NOMO-1 treated with dmso at 0.1 percent for 144 hours (cell line): ENCODE measurements at regions not wholly inside any gene's neighbourhood (a gene's known extent, or its start where the extent isn't known, plus 50 kb on each side); places are given as distances from the start of the nearest gene placed in this dataset.
"Not testable (repeated sequence)": the region's sequence is repeated elsewhere in the genome, so short reads cannot be mapped to it uniquely, and the experiment has no call there.

ENCODE experiments used
- DNase-seq: peaks from one replicate; lab custom pipeline; 2025; ENCODE audit not compliant: unreplicated experiment; lab: John Stamatoyannopoulos, UW

DNA sequence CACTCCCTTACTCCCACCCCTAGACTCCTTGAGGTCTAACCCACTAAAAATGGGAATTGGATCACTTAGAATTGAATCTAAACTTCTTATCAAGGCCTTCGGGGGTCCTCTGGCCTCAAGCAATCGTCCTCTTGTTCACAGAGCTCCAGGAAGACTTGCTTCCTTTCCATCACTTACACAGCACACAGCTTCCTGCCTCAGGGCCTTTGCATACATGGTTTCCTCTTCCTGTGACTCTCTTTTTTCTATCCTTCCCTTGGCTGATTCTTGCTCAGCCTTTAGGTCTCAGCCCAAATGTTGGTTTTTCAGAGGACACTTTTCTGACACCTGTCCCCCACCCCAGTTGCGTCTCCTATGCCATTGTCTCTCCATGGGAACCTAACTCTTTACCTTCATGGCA, 50.0 kb upstream of the ALDH1B1 start:
- no peak for DNase-seq

DNA sequence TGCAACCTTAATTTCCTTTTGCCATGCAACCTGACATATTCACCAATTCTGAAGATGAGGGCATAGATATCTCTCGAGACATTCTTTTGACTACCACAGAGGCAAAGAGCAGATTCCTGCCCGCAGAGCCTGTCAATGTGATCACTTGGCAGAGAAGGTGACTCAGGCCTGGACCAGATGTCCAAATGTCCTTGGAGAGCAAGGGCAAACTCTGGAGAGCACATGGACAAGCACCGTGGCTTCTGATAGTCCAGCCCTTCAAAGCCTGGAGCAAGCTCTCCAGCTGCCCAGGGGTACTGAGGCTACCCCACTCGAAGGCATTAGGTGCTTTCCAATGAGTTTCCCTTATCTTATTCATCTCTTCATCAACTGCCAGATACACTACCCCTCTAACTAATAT, 50.4 kb upstream of the ALDH1B1 start:
- DNase-seq: no peak

DNA sequence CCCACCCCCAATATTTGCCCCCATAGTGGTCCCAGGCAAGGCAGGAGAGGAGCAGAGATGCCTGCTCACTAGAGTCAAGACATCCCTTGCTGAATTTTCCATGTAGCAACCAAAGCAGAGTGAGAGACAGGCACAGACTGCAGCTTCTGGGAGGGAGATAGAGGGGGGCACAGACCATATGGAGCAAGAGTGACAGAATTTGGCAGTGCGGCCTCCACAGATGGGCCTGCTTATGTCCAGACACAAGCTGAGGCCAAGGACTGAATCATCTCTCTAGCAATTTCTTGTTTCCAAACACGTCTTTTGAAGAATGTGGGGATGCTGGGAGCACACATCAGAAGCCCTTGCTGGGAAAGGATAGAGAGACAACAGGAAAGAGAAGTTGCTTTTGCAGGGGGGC, 53.0 kb upstream of the ALDH1B1 start:
- no peak for DNase-seq

DNA sequence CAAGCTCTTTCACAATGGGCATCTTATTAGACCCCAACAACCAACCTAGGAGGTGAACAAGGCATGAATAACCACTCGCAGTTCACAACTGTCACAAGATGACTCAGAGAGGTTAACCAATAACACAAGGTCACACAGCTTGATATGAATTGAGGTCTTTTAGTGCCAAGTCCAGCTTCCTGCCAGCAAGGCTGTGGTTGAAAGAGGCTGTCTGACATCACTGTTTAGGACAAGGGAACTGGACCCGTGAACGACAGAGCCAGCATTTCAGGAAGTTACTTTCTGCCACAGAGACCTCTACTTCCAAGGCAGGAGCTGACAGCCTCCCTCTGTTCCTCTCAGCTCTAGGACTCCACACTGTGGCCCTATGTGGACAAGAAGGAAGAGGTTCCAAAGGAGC, 53.4 kb upstream of the ALDH1B1 start:
- no peak for DNase-seq

DNA sequence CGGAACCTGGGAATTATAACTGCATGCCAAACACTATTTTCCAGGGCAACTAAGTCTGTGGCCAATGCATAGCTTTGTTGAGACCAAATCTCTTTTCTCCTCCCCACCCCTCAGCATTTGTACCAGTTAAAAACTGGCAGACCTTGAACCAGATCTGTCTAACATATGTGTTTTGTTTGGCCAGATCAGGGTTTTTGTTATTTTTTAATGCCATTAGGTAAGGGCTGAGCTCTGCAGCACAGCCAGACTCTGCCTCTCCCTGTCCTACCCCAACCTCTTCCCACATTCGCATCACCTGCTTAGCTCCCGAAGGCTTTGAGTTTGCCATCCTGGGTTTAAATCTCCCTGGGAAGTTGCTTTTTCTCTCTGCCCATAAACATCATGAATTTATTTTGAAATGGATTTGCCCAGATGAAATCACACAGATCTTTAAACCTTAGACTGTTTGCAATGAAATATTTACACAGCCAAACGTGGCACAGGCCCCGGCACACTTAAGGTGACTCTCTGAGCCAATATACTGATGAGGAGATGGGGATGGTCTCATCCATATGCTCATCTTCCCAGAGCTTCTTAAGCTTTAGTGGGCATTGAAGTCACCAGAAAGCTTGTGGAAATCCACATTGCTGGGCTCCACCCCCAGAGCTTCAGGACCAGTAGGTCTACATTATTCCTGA, 54.0 kb upstream of the ALDH1B1 start:
- no peak for DNase-seq

DNA sequence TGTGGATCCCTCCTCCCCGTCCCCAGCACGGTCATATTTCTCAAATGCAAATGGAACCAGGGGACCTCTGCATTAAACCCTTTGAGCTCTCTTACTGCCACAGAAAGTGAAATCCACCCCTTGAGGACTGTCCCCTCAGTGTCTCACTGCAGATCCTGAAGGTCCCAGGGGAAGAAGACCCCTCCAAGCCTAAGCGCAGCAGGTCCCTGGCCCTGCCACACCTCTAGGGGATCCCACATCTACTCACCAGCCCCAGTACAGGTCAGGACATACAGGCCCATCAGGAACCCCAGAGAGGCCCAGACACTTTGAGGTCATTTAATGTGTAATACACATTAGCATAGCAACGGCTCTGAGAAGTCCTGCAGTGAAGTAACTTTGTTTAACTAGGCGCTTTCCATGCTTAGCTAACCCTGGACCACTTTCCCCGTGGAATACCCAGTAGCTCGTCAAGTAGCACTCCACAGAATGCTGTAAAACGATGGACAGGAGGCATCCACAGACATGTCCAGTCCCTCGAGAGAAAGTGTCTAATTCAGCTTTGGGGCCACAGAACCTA, 54.7 kb upstream of the ALDH1B1 start:
- no peak for DNase-seq

DNA sequence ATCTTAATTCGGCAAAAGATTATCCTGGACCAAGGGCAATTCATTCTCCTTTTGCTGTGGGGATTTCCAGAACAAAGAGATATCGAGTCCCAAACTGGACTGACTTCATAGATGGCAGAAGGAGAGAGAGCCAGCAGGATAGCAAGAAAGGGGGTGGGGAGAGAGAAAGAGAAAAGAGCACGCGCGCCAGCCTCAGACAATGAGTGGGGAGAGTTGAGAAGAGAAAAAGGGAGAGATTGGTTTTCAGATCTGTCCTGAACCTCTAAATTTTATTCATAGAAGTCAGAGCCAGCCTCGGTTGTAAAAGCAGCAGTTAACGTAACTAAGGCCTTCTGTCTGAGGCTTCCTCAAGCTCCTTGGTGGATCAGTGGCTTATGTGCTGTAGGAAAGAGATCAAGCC, 55.3 kb upstream of the ALDH1B1 start:
- DNase-seq: no peak

DNA sequence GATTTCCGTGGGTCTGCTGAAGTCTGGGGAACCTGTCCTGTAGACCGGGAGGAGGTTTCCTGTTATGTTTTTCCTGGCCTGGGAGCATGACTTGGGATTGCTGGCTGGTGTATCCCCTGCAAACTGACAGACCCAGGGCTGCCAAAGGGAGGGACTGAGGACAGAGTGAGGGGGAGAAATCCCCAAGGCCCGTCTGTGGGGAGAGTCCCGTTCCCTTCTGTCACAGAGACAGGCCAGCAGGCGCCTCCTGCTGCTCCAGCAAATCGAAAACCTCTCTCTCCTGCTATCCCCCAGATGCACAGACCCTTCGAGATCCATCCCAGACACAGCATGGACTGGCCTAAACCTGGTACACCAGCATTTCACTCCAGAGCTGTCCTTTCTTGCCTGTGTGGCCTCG, 56.2 kb upstream of the ALDH1B1 start:
- no peak for DNase-seq

DNA sequence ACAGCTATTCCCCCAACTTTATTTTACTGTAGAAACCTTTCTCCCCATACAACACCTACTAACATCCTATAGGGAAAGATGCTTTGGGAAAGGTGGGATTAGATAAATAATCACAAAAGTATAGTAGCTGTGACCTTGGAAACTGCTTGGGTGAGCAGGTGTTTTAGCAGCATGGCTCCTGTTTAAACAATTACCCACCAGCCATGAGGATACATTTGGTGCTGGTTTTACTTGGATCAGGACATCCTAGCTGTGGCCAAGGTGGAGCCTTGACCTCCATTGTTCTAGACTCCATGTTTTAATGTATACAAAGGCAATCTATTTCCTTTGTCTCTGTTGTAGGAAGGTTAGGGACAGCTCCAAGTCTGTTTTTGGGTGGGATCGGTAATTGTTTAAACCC, 56.8 kb upstream of the ALDH1B1 start:
- DNase-seq: no peak

DNA sequence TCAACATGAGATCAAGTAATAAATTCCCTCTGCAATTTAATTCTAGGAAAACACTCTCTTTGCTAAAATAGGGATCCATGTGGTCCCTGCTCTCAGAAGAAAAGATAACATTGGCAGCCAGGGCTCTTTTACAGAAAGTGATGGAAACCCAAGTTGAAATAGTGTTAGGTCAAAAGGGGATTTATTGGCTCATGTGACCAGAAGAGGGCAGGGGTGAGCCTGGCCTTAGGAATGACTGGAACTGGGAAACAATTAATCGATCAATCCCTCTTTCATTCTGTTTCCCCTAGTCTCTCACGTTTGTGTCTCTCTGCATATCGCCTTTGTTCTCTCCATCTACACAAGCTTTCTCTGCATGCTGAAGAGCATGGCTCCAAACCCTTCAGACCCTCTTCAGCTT, 58.3 kb upstream of the ALDH1B1 start:
- DNase-seq: no peak

DNA sequence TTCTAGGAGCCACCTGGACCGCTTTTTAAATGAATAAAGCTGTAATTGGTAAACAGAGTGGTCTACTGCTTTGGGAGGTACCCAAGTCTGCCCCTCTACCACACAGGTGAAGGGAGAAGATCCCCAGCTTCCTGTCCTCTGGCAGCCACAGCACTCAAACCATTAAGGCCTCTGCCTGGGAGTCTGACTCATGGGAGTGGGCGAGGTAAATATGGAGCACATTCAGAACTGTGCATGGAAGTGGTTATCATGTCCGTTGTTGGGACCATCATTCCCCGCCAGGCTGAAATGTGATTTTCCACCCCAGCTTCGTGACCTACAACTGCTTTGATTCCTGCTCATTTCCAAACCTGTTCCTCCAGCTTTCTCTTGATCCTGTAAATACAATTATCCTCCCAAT, 59.5 kb upstream of the ALDH1B1 start:
- DNase-seq: no peak

DNA sequence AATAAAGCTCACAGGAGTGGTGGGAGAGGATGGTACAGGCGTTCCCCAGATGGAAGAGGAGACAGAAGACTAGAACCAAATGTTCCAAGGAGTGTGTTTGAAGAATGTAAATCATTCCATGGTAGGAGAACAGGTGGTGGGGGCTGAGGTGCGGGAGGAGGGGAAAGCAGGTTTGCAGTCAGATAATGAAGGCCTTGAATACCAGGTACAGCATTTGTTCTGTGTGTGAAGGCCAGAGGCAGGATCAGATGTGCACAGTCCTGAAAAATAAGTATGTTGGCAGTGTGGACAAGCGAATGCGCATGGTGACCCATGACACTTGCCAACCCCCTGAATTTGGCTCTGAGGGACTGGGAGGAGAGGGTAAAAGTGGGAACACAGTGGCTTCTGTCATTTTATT, 59.9 kb upstream of the ALDH1B1 start:
- no peak for DNase-seq

DNA sequence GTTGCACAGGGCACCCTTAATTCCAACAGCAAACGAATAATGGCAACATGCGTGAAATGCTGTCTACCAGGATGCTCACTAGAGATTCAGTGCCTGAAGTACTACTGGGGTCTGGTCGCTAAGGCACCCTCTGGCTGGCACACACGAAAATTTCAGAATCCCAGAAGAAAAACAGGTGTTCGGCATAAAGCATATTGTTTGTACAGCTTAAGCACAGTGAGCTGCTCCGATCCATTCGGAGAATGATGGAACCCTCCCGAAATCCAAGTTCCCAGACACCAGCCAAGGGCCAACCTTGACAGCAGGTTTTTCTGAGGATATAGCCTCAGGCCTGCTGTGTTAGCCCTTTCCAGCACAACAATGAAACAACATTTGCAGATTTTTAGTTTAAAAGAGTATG, 61.4 kb upstream of the ALDH1B1 start:
- no peak for DNase-seq

DNA sequence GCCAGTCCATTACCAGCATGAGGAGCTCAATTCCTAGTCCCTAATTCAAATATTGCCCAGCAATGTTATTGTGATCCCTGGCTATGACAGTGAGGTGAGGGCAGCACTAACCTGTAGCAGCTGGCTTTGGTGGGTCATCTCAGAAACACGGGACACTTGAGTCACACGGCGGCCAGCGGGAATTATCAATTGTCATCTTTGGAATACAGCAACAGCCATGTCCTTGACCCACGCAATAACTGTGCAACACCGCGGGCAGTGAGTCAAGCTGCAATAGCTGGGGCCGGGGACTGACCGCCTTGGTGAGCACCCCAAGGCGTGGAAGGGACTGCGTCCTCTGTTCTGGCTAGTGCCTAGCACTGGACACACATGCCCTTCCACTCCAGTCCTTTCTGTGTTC, 62.5 kb upstream of the ALDH1B1 start:
- no peak for DNase-seq

DNA sequence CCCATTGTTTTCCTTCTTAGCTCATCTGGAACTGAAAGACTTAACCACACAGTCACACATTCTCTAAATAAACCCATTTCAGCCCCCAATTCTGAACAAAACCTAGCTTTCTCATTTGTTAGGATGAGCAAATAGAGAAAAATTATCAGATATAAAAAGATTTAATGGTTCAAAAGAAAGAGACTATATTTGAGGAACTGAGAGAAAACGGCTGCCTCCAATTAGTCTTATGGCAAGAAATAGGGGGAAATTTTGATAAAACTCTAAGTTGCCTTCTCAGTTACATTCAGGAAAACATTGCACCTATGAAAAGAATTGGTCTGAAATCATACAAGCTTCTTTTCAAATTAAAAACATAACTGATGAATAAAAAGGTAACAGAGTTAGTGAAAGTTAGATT, 63.7 kb upstream of the ALDH1B1 start:
- no peak for DNase-seq

DNA sequence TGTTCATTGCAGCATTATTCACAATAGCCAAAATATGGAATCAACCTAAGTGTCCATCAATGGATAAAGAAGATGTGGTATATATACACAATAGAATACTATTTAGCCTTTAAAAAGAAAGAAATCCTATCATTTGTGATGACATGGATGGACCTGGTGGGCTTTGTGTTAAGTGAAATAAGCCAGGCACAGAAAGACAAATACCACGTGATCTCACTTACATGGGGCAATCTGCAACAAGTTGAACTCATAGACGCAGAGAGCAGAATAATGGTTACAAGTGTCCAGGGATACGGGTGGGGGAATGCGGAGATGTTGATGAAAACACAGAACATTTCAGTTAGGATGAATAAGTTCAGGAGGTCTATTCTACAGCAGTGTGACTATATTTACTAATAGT, 66.4 kb upstream of the ALDH1B1 start:
- no peak for DNase-seq

DNA sequence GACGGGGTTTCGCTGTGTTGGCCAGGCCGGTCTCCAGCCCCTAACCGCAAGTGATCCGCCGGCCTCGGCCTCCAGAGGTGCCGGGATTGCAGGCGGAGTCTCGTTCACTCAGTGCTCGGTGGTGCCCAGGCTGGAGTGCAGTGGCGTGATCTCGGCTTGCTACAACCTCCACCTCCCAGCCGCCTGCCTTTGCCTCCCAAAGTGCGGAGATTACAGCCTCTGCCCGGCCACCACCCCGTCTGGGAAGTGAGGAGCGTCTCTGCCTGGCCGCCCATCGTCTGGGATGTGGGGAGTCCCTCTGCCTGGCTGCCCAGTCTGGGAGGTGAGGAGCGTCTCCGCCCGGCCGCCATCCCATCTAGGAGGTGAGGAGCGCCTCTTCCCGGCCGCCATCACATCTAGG, 68.3 kb upstream of the ALDH1B1 start:
- DNase-seq: not testable (repeated sequence)

DNA sequence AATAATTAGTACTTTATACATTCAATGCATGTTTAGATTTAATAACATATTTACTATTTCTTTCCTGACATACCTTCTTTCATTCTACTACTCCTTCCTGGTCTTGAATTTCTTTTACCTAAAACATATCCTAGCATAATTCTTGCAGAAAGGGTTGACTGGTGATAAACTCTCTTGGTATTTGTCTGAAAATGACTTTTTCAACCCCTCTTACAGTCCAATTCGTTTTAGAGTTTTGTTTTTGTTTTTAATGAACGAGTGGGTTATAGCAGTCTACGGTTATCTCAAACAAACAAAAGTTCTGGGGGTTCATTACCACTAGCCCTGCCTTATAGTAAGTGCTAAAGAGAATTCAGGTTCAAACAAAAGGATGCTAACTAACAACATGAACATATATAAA, 69.6 kb upstream of the ALDH1B1 start:
- no peak for DNase-seq

DNA sequence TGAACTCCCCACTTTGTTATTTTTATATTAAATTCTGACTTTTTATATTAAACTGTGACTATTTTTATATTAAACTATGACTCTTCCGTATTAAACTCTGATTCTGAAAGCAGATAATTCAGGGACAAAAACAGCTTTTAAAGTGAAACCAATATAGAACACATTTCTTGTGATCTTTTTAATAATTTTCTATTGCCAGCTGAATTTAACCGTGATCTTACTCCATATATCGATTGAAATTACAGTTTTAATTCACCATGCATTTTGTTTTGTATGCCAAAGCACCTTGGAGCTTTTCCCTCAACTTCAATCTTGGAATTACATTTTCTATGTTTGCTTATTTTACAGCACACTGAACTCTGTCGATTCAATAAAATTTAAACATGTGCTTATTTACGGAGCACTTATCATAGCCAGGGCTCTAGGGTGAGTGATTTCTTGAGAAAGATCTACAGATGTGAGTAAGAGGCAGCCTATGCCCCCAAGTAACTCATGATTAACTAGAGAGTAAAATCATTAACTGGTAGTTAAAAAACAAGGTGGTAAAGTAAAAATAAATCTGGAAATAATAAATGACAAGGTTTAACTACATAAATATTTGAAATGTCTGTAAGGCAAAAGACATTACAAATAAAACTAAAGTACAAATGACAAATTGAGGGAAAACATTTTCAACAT, 72.9 kb upstream of the ALDH1B1 start:
- DNase-seq: no peak

DNA sequence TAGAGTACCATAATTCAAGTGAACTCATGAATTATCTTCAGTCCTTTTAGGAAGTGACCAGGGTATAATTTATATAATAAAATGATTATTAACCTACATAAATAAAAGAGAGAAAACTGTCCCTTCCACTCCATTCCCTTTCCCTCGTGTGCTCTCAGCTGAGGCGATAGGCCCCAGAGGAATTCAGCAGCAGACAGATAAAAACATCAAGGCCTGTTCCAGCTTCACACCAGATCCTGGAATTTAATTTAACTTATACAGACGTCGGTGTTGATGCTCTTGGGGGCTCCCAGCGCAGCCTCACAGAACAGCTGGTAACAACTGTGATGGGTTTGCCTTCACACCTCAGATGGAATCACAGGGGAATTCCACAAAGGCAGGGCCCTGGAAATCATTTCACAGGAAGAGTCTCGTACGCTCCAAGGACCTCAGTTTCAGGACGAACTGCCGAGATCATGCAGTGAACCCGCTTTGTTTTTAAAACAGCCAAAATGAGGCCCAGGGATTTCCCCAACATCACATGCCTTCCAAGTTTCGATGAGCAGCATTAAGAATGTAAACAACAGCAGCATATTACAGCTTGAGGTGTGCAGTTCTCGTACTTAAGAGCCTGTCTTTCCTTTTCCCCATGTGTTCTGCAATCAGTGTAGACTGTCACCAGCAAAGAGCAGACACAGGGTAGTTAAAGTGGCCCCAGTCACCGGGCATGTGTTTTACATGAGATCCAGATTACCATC, 73.6 kb upstream of the ALDH1B1 start:
- DNase-seq: no peak

DNA sequence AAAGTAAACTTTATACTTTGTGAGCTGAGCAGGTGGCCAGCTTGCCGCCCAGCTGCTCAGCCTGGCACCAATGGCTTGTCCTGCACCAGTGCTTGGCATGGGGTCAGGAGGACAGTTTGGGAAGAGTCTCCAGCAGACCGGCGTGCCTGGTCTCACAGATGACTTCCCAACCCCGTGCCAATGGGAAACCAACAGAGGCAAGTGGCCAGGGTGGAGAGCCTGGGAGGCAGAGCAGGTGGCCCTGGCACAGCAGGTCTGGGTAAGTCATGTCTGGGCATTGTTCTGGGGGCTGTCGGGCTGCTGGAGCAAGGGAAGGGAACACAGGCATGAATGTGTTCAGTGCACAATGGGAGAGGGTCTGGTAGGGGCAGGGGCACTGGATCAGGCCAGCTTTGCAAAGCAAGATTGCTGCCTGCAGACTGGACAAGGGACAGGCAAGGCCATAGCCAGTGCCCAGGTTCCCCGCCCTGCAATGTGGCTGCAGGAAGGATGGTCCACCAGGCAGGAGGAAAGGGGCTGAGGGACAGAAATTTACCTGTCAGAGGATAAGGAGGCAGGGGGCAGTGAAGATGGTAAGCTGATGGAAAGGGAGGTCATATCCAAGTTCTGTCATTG, 76.2 kb upstream of the ALDH1B1 start:
- DNase-seq: no peak
